GM19467 (cell line): ENCODE measurements at regions not wholly inside any gene's neighbourhood (a gene's known extent, or its start where the extent isn't known, plus 50 kb on each side); places are given as distances from the start of the nearest gene placed in this dataset.
"Not testable (repeated sequence)": the region's sequence is repeated elsewhere in the genome, so short reads cannot be mapped to it uniquely, and the experiment has no call there.

Source experiments
- ATAC-seq: cut with Tn5 transposase; IDR thresholded peaks from one replicate; pipeline ENCODE4 v1.9.1; 2021; ENCODE audit warnings: mild to moderate bottlenecking, moderate library complexity; ENCODE audit not compliant: unreplicated experiment

- ATAC-seq: no peak
Observed at GRCh38 chr4:169898095-169898494, 128.1 kb downstream of the MFAP3L start.

GRCh38 chr4:169894767-169895166 is 131.4 kb downstream of the MFAP3L start:
- not testable (repeated sequence) for ATAC-seq

GRCh38 chr4:169885893-169886292 is 128.1 kb upstream of the HPF1 start:
- no peak for ATAC-seq

GRCh38 chr4:169881769-169882168 is 124.0 kb upstream of the HPF1 start:
- no peak for ATAC-seq

GRCh38 chr4:169870507-169870906 is 112.8 kb upstream of the HPF1 start:
- ATAC-seq: no peak

- no peak for ATAC-seq
Observed at GRCh38 chr4:169869490-169869889, 111.7 kb upstream of the HPF1 start.

- ATAC-seq: no peak
Observed at GRCh38 chr4:169861593-169861992, 103.8 kb upstream of the HPF1 start.

- ATAC-seq: no peak
Observed at GRCh38 chr4:169859366-169860216, 101.8 kb upstream of the HPF1 start.

GRCh38 chr4:169854090-169854489 is 96.3 kb upstream of the HPF1 start:
- ATAC-seq: no peak

GRCh38 chr4:169852481-169852880 is 94.7 kb upstream of the HPF1 start:
- no peak for ATAC-seq

GRCh38 chr4:169851750-169852149 is 94.0 kb upstream of the HPF1 start:
- no peak for ATAC-seq

- no peak for ATAC-seq
Observed at GRCh38 chr4:169849456-169849855, 91.7 kb upstream of the HPF1 start.

GRCh38 chr4:169848018-169848417 is 90.3 kb upstream of the HPF1 start:
- ATAC-seq: no peak

- ATAC-seq: no peak
Observed at GRCh38 chr4:169847171-169847570, 89.4 kb upstream of the HPF1 start.

GRCh38 chr4:169846396-169846795 is 88.7 kb upstream of the HPF1 start:
- ATAC-seq: no peak

GRCh38 chr4:169841776-169842175 is 84.0 kb upstream of the HPF1 start:
- ATAC-seq: no peak

GRCh38 chr4:169840554-169840953 is 82.8 kb upstream of the HPF1 start:
- ATAC-seq: no peak

- not testable (repeated sequence) for ATAC-seq
Observed at GRCh38 chr4:169828329-169828728, 70.6 kb upstream of the HPF1 start.

- no peak for ATAC-seq
Observed at GRCh38 chr4:169826634-169827187, 69.0 kb upstream of the HPF1 start.

- ATAC-seq: no peak
Observed at GRCh38 chr4:169823685-169824084, 65.9 kb upstream of the HPF1 start.

GRCh38 chr4:169821402-169821801 is 63.7 kb upstream of the HPF1 start:
- ATAC-seq: no peak

GRCh38 chr4:169818063-169818679 is 60.4 kb upstream of the HPF1 start:
- ATAC-seq: no peak
